Activated naive CD8-positive, alpha-beta T cell treated with anti-CD3 and anti-CD28 coated beads, Interleukin-2, amount 10 ng/mL, durations not matched to agents 7 days and 5 days (primary cell): ENCODE measurements at regions not wholly inside any gene's neighbourhood (a gene's known extent, or its start where the extent isn't known, plus 50 kb on each side); places are given as distances from the start of the nearest gene placed in this dataset.

Source experiments
- ATAC-seq: fragments of 150-1000 bp; cut with Tn5 transposase; one replicate; pipeline ENCODE4 v1.10.0; 2021; ENCODE audit warnings: low read depth, moderate library complexity
- POLR2A ChIA-PET: fragments of 350-600 bp; sonication (Branson Sonifier 250); formaldehyde crosslinking; loops from one replicate; lab custom pipeline; 2021; ENCODE audit warnings: antibody characterized with exemption; lab: Charles Lee
- DNase-seq: peaks from one replicate; pipeline ENCODE4 v3.0.0; 2021
- H3K27ac Mint-ChIP-seq: one replicate; pipeline ENCODE4 v1.8.0; 2022; ENCODE audit warnings: mild to moderate bottlenecking, mixed read lengths
- H3K27me3 Mint-ChIP-seq: one replicate; pipeline ENCODE4 v1.8.0; 2022; ENCODE audit warnings: mild to moderate bottlenecking, moderate library complexity, mixed read lengths
- H3K36me3 Mint-ChIP-seq: one replicate; pipeline ENCODE4 v1.8.0; 2021; ENCODE audit warnings: mild to moderate bottlenecking, mixed read lengths
- H3K4me1 Mint-ChIP-seq: one replicate; pipeline ENCODE4 v1.8.0; 2021; ENCODE audit warnings: mixed read lengths
- H3K4me3 Mint-ChIP-seq: one replicate; pipeline ENCODE4 v1.8.0; 2022; ENCODE audit warnings: mild to moderate bottlenecking, moderate library complexity, mixed read lengths
- H3K9me3 Mint-ChIP-seq: one replicate; pipeline ENCODE4 v1.8.0; 2021; ENCODE audit warnings: mixed read lengths

GRCh38 chr20:57061051-57061900 is 205.2 kb downstream of the BMP7 start:
- Mint-ChIP-seq H3K36me3 (no peaks in the 10 kb centered on the region), H3K9me3 (no peaks in the 10 kb centered on the region), H3K27ac (no peak overlapping the region), H3K4me1 (peaks cover 1% of the 10 kb centered on the region), H3K4me3 (no peak overlapping the region), H3K27me3 (peaks cover 22% of the 10 kb centered on the region)
- POLR2A ChIA-PET, result no interaction called here
- DNase-seq, result no peak
- no peak for ATAC-seq

- Mint-ChIP-seq H3K4me1 (peaks cover 1% of the 10 kb centered on the region), H3K27ac (no peak overlapping the region), H3K36me3 (no peaks in the 10 kb centered on the region), H3K4me3 (no peak overlapping the region), H3K9me3 (no peaks in the 10 kb centered on the region), H3K27me3 (peaks cover 23% of the 10 kb centered on the region)
- POLR2A ChIA-PET, result no interaction called here
- ATAC-seq (no peak), DNase-seq (no peak)
Measured at GRCh38 chr20:57062241-57062640, 204.2 kb downstream of the BMP7 start.

DNA sequence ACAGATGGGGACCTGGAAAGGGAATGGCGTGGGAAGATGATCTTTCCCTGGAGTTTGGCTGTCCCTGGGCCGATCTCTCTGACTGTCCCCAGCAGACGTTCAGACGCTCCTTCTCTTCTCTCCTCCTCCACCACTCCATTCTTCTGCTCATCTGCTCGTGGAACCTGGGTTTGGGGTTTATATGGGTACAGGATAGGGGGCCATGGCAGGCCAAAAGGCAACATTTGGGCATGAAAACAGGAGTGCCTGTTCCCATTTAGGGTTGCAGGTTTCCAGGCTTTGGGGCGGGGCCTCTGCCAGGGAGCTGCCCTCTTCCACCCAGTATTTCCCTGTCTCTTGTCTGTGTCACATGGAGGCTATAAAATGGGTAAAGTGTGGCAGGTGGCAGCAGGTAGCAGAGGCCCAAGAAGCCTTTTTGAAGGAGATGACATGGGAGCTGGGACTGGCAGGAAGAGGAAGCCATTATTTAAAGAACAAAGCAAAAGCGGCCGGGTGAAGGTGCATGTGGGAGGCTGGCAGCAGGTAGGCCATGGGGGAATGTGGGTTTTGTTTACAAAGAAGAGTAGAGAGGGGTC is 203.7 kb downstream of the BMP7 start:
- peaks cover 23% of the 10 kb centered on the region for H3K27me3 Mint-ChIP-seq
- H3K27ac Mint-ChIP-seq, result no peak overlapping the region
- no peak for ATAC-seq
- no peak for DNase-seq
- no peaks in the 10 kb centered on the region for H3K36me3 Mint-ChIP-seq
- no peaks in the 10 kb centered on the region for H3K9me3 Mint-ChIP-seq
- peaks cover 1% of the 10 kb centered on the region for H3K4me1 Mint-ChIP-seq
- POLR2A ChIA-PET, result no interaction called here
- no peak overlapping the region for H3K4me3 Mint-ChIP-seq

DNA sequence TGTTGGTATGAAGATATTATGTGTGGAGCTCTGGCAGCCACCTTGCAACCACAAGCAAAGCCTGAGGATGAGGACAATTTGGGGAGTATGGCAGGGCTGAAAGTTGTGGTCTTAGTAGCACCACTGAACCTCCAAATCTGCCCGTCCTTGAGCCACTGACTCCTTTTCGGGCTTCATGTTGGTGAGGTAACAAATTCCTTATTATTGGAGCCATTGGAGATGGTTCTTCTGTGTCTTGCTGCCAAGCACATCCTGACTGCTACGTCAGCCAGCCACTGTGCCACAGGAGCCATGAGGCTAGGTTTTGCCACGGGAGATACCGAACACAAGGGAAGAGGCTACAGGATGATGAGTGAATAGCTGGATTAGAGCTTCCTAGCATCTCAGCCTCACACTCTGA is 201.6 kb downstream of the BMP7 start:
- POLR2A ChIA-PET, result no interaction called here
- Mint-ChIP-seq H3K27me3 (peaks cover 19% of the 10 kb centered on the region), H3K27ac (no peak overlapping the region), H3K9me3 (no peaks in the 10 kb centered on the region), H3K4me3 (no peak overlapping the region), H3K4me1 (no peaks in the 10 kb centered on the region), H3K36me3 (no peaks in the 10 kb centered on the region)
- DNase-seq, result no peak
- ATAC-seq, result no peak

- H3K4me3 Mint-ChIP-seq, result no peak overlapping the region
- H3K4me1 Mint-ChIP-seq, result no peaks in the 10 kb centered on the region
- POLR2A ChIA-PET, result no interaction called here
Measured at GRCh38 chr20:57065646-57066045, 200.8 kb downstream of the BMP7 start.

DNA sequence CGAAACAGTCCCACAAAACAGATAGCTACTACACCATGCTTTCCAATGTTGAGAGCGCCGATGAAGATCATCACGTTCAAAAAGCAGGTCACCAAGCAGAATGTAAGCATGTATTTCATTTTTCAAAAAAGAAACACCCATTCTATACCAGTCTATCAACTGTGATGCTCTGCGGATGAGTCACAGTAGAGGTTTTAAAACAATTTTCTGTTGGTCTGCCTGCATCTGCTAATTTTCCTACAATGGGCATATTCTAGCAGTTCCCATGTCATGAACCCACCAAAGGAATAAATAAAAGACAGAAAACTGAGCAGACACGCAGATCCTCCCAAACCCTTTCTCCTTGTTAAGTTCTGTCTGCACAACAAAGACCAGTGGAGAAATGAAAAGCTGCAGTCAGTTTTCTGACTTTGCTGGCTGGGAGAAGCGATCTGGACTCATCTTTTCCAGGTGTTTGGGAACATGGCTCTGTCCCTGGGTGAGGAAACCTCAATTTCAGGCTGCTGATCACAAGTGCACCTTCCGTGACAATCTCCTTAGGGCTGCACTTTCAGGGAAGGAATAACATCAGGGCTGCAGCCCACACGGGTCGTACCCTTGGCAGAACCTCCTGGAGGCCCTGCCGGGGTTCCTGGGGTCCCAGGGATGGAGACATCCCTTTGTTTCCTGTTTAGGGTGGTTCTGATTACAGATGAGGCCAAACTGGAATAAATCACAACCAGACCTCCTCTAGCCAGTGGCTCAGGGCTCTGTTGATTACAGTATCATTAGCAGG is 200.1 kb downstream of the BMP7 start:
- ATAC-seq, result no peak
- Mint-ChIP-seq H3K4me3 (no peak overlapping the region), H3K4me1 (no peaks in the 10 kb centered on the region), H3K27me3 (peaks cover 24% of the 10 kb centered on the region), H3K27ac (no peak overlapping the region), H3K9me3 (no peaks in the 10 kb centered on the region), H3K36me3 (no peaks in the 10 kb centered on the region)
- POLR2A ChIA-PET, result no interaction called here
- DNase-seq, result no peak

More at GRCh38 chr20:57065646-57066045, 200.8 kb downstream of the BMP7 start:
- ATAC-seq (no peak), DNase-seq (no peak)
- H3K27me3 Mint-ChIP-seq, result peaks cover 18% of the 10 kb centered on the region
- H3K9me3 Mint-ChIP-seq, result no peaks in the 10 kb centered on the region
- H3K36me3 Mint-ChIP-seq, result no peaks in the 10 kb centered on the region
- H3K27ac Mint-ChIP-seq, result no peak overlapping the region

DNA sequence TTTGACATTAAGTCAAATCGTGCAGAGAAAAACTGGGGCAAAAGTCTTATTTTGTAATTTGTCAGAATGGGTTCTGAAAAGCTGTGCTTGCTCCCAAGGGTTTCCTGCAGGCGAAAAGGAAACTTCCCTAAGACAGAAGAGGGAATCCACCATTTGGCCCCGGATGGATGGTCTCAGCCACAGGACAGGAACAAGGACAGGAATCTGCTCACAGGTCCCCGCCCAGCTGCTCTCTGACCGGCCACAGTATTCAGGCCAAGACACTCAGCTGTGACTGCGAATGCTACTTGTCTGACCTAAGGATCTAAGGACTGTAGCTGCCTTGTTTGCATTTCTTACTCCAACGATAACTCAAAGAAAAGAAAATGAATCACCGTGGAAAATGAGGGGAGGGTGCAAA is 197.0 kb downstream of the BMP7 start:
- Mint-ChIP-seq H3K4me3 (no peak overlapping the region), H3K36me3 (no peaks in the 10 kb centered on the region), H3K9me3 (no peaks in the 10 kb centered on the region), H3K27me3 (peaks cover 31% of the 10 kb centered on the region), H3K4me1 (no peaks in the 10 kb centered on the region), H3K27ac (no peak overlapping the region)
- POLR2A ChIA-PET, result no interaction called here
- DNase-seq (no peak), ATAC-seq (no peak)

DNA sequence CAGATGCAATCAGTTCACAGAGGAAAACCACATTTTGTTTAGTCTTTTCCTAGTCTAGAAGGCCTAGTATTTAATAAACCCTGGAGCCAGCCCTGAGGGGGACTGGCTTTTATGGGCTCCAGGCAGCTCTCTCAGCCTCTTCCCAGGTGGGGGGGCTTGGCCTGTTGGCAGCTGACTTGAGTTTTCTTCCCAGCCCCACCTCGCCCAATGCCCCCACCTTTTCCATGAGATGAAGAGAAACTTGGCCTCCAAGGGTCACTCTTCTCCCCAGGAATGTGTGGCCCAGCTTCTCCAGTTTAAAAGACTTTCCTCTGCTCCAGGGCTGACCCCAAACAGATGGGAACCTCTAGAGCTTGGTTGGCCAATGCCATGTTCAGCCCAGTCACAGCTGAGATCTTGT is 196.1 kb downstream of the BMP7 start:
- no peaks in the 10 kb centered on the region for H3K4me1 Mint-ChIP-seq
- POLR2A ChIA-PET, result no interaction called here
- no peak overlapping the region for H3K27ac Mint-ChIP-seq
- H3K4me3 Mint-ChIP-seq, result no peak overlapping the region
- peaks cover 1% of the 10 kb centered on the region for H3K36me3 Mint-ChIP-seq
- no peak for ATAC-seq
- H3K27me3 Mint-ChIP-seq, result peaks cover 31% of the 10 kb centered on the region
- DNase-seq, result no peak
- no peaks in the 10 kb centered on the region for H3K9me3 Mint-ChIP-seq

DNA sequence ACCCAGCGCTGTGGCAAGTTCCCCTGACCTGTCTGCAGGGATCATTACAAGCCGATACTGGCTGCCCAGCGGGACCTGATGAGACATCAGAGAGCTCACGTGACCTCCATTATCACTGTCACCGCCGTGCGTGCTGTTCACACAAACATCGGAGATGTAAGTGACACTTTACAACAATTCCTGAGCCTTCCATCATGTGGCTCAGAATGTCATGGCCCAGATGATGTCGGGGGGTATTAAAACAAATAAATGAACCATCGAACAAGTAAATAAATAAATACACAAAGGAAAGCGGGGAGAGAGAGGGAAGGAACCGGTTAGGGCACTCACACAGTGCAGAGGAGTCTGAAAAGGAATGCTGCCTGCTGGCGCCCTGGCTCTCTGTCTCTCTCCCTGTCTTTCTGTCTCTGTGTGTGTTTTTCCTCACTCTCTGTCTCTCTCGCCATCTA is 195.1 kb downstream of the BMP7 start:
- Mint-ChIP-seq H3K27me3 (peaks cover 31% of the 10 kb centered on the region), H3K9me3 (peaks cover 2% of the 10 kb centered on the region), H3K27ac (no peak overlapping the region), H3K36me3 (peaks cover 1% of the 10 kb centered on the region), H3K4me3 (no peak overlapping the region), H3K4me1 (no peaks in the 10 kb centered on the region)
- DNase-seq, result no peak
- no peak for ATAC-seq
- POLR2A ChIA-PET, result no interaction called here

DNA sequence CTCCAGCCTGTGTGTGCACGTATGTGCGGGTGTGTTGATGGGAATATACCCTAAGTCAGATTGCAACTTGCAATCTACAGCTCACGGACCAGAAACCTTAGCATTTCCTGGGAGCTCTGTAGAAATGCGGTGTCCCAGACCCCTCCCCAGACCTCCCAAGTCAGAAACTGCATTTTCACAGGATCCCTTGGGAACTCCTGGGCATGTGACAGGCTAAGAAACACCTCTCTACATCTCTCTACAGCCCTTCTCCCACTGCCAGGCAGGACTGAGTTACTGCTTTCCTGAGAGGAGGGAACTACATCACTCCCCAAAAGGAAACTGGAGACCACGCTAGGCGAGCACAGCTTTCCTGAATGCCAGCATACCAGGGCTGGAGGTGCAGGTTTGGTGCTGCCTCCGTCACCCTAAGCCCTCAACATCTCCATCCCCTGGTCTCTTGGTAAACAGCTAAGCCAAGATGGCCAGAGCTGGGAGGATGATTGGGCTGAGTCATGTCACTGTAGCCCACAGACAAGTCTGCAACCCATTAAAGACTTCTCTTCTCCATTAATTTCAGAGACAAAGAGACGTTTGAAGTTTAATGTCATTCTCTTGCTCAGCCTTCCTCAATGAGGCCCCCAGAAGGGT is 194.4 kb downstream of the BMP7 start:
- no peak overlapping the region for H3K27ac Mint-ChIP-seq
- no peak overlapping the region for H3K4me3 Mint-ChIP-seq
- H3K36me3 Mint-ChIP-seq, result peaks cover 1% of the 10 kb centered on the region
- ATAC-seq (no peak), DNase-seq (no peak)
- POLR2A ChIA-PET, result no interaction called here
- H3K9me3 Mint-ChIP-seq, result peaks cover 3% of the 10 kb centered on the region
- no peaks in the 10 kb centered on the region for H3K4me1 Mint-ChIP-seq
- peaks cover 28% of the 10 kb centered on the region for H3K27me3 Mint-ChIP-seq

DNA sequence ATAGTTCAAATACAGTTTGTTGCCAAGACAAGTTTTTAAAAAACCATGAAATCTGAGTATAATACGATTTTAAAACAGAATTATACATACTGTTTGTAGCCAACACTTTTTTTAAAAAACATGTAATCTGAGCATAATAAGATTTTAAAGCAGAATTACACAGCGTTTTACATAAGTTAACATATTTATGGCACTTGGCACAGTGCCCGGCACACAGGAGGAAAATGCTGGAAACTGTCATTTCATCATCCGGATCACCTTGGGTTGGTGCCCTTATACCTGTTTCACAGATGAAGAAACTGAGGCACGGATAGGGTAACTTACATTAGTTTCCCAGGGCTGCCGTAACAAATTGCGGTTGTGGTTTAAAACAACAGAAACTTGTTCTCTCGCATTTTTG is 193.0 kb downstream of the BMP7 start:
- peaks cover 28% of the 10 kb centered on the region for H3K27me3 Mint-ChIP-seq
- no peak overlapping the region for H3K27ac Mint-ChIP-seq
- no peak for DNase-seq

DNA sequence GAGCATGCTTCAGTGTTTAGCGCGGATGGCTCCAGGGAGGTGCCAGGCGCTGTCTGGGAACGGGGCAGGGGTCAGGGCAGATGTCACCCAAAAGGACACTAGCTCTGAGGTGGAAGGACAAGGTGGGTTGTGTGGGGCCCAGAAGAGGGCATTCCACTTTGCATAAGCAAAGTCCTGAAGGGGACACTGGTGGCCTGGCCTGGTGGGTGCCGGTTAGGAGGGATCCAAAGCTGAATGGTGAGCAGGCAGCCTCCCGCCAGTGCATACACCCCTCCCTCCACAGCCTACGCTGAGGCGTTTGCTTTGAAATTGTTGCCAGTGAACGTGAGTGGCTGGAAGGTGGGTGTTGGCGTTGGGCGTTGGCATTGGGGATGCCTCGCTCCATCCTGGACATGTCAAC is 192.1 kb downstream of the BMP7 start:
- peaks cover 6% of the 10 kb centered on the region for H3K9me3 Mint-ChIP-seq
- no peak for ATAC-seq

More for the DNA sequence above, 193.0 kb downstream of the BMP7 start:
- ATAC-seq, result no peak
- Mint-ChIP-seq H3K9me3 (peaks cover 4% of the 10 kb centered on the region), H3K4me1 (no peaks in the 10 kb centered on the region), H3K36me3 (peaks cover 1% of the 10 kb centered on the region), H3K4me3 (no peak overlapping the region)
- POLR2A ChIA-PET, result no interaction called here

DNA sequence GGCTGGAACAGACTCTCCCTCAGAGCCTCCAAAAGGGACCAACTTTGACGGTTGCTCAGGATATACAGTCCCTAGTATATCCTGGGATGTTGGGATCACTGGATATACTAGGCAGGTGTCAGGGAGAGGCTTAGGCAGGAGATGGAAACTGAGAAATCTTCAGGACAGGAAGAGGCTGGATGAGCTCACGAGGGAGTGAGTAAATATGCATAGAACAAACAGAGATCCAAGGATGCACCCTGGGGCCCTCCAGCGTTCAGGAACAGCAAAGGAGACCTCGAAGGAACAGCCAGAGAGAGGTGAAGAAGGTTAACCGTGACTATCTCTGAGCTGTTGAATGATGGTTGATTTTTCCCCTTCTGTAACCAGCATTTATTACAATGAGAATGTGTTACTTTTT is 191.3 kb downstream of the BMP7 start:
- DNase-seq, result no peak
- no peak for ATAC-seq
- POLR2A ChIA-PET, result no interaction called here
- Mint-ChIP-seq H3K4me3 (no peak overlapping the region), H3K27ac (no peak overlapping the region), H3K36me3 (peaks cover 1% of the 10 kb centered on the region), H3K9me3 (peaks cover 7% of the 10 kb centered on the region), H3K27me3 (peaks cover 22% of the 10 kb centered on the region), H3K4me1 (no peaks in the 10 kb centered on the region)

More for the DNA sequence above, 192.1 kb downstream of the BMP7 start:
- H3K27me3 Mint-ChIP-seq, result peaks cover 23% of the 10 kb centered on the region
- H3K4me1 Mint-ChIP-seq, result no peaks in the 10 kb centered on the region
- H3K36me3 Mint-ChIP-seq, result peaks cover 1% of the 10 kb centered on the region
- no peak overlapping the region for H3K27ac Mint-ChIP-seq
- no peak for DNase-seq
- no peak overlapping the region for H3K4me3 Mint-ChIP-seq
- POLR2A ChIA-PET, result no interaction called here
